GM23338 (cell line): ENCODE measurements at regions not wholly inside any gene's neighbourhood (a gene's known extent, or its start where the extent isn't known, plus 50 kb on each side); places are given as distances from the start of the nearest gene placed in this dataset.

Source experiments
- CREB1 ChIP-seq: fragments of 250-450 bp; sonication (Bioruptor Pico); IDR thresholded peaks from 2 replicates; pipeline ENCODE4 v1.5.0; 2020; ENCODE audit warnings: low read depth, mild to moderate bottlenecking, moderate library complexity
- CTCF ChIP-seq, 2 experiments: fragments of 200-600 bp in 1 of 2; sonication (generic) in 1 of 2; conservative IDR thresholded peaks; 2 replicates each; pipeline versions ENCODE4 v1.5.1 to v1.6.1; 2016 to 2017; ENCODE audit warnings: antibody characterized with exemption in 2 of 2, low read depth in 2 of 2, mild to moderate bottlenecking in 2 of 2, moderate library complexity in 1 of 2
- ETS1 ChIP-seq: IDR thresholded peaks from 2 replicates; pipeline ENCODE4 v1.6.1; 2016; ENCODE audit warnings: antibody characterized with exemption
- EZH2 ChIP-seq: fragments of 200-600 bp; sonication (generic); IDR thresholded peaks from one replicate; pipeline ENCODE4 v1.8.0; 2017; ENCODE audit warnings: antibody characterized with exemption, mild to moderate bottlenecking, low read depth; ENCODE audit not compliant: unreplicated experiment
- EZH2phosphoT487 ChIP-seq: fragments of 200-600 bp; sonication (generic); IDR thresholded peaks from one replicate; pipeline ENCODE4 v1.8.1; 2018; ENCODE audit warnings: antibody characterized with exemption; ENCODE audit not compliant: unreplicated experiment
- JUNB ChIP-seq: IDR thresholded peaks from one replicate; pipeline ENCODE4 v1.6.1; 2016; ENCODE audit warnings: antibody characterized with exemption; ENCODE audit not compliant: unreplicated experiment
- NANOG ChIP-seq: IDR thresholded peaks from 2 replicates; pipeline ENCODE4 v1.6.1; 2016; ENCODE audit warnings: antibody characterized with exemption, borderline replicate concordance
- POLR2AphosphoS5 ChIP-seq: IDR thresholded peaks from 2 replicates; pipeline ENCODE4 v1.6.1; 2016; ENCODE audit warnings: antibody characterized with exemption, low read depth
- REST ChIP-seq: IDR thresholded peaks from one replicate; pipeline ENCODE4 v1.6.1; 2018; ENCODE audit warnings: antibody characterized with exemption; ENCODE audit not compliant: unreplicated experiment
- STAT1 ChIP-seq: IDR thresholded peaks from one replicate; pipeline ENCODE4 v1.6.1; 2016; ENCODE audit warnings: antibody characterized with exemption; ENCODE audit not compliant: unreplicated experiment
- ZNF114 ChIP-seq: fragments of 250-450 bp; sonication (Bioruptor Pico); IDR thresholded peaks from 2 replicates; pipeline ENCODE4 v1.5.0; 2020; ENCODE audit warnings: mild to moderate bottlenecking, moderate library complexity
- ZNF331 ChIP-seq: fragments of 250-450 bp; sonication (Bioruptor Pico); IDR thresholded peaks from 2 replicates; pipeline ENCODE4 v1.5.0; 2020; ENCODE audit warnings: low read depth, mild to moderate bottlenecking, moderate library complexity
- ZNF462 ChIP-seq: fragments of 250-450 bp; sonication (Bioruptor Pico); IDR thresholded peaks from 2 replicates; pipeline ENCODE4 v1.5.0; 2020; ENCODE audit warnings: mild to moderate bottlenecking, moderate library complexity

GRCh38 chr3:102006812-102007485 lies 157.6 kb downstream of the NFKBIZ start:
- no peak for TF ChIP-seq CTCF (conservative IDR thresholded peaks at IDR 0.05; ENCODE audit: low read depth in 2 of 2)
- TF ChIP-seq REST: no peak
- no peak for TF ChIP-seq EZH2
- no peak for TF ChIP-seq EZH2phosphoT487
- TF ChIP-seq JUNB: no peak
- no peak for TF ChIP-seq POLR2AphosphoS5
- TF ChIP-seq ETS1: no peak
- no peak for TF ChIP-seq ZNF331
- no peak for TF ChIP-seq CREB1 (CRISPR knock-in tag)
- TF ChIP-seq STAT1: no peak
- no peak for TF ChIP-seq ZNF114 (CRISPR knock-in tag)
- no peak for TF ChIP-seq ZNF462 (CRISPR knock-in tag)
- TF ChIP-seq NANOG: no peak
